Fibroblast of pulmonary artery (primary cell): ENCODE measurements at regions not wholly inside any gene's neighbourhood (a gene's known extent, or its start where the extent isn't known, plus 50 kb on each side); places are given as distances from the start of the nearest gene placed in this dataset.

Experiments used
- DNase-seq: peaks from one replicate; pipeline ENCODE4 v3.0.0-alpha.2; 2010; ENCODE audit warnings: low read depth
- H3K4me3 ChIP-seq: replicated peaks from 2 replicates; pipeline ENCODE4 v1.5.1; 2011; ENCODE audit warnings: low read depth, mild to moderate bottlenecking, control low read depth, low read length, moderate library complexity
- CTCF ChIP-seq: IDR thresholded peaks from 2 replicates; pipeline ENCODE4 v1.5.1; 2011; ENCODE audit warnings: mild to moderate bottlenecking, control low read depth, low read length, inconsistent platforms; ENCODE audit errors: missing control alignments

DNA sequence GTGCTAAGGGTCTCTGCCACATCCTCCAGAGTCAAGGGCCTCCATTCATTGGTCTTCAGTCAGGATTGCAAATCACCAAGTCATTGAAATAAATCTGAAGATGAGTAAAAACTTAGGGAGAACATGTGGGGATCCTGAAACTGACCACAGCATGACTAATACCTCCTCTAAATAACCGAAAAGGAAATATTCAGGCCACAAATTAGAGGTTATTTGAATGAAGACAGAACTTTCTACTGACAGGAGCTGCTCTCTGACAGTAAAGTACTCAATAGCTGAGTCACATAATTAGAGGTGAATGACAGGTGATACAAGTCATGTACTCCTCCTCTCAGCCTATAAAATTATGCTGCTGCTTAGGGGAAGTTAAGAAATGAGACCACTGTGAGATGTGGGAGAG lies 240.2 kb upstream of the F9 start:
- H3K4me3 ChIP-seq, result no peak overlapping the region
- DNase-seq, result no peak
- no peak for TF ChIP-seq CTCF

- DNase-seq, result no peak
- H3K4me3 ChIP-seq, result no peak overlapping the region
- no peak for TF ChIP-seq CTCF
Measured at GRCh38 chrX:139287155-139287924, 243.2 kb upstream of the F9 start.

DNA sequence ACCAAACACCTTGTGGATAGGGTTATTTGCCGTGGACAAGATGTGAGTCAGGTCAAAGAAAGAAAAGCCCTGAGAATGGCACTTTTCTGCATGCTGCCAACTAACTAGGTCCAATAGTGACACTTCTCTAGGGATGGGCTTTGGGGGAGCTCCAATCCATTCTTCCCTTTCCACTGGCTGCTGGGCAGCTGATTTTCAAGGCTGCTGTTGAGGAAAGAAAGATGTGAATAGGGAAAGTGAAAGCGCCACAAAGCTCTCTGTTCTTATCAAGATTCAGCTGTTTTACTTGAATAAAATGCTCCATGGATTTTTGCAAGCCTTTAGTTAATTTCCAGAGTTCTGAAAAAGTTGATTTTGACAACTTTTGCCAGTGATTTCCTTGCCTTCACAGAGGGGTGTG lies 244.2 kb upstream of the F9 start:
- TF ChIP-seq CTCF, result no peak
- H3K4me3 ChIP-seq, result no peak overlapping the region
- DNase-seq, result no peak

DNA sequence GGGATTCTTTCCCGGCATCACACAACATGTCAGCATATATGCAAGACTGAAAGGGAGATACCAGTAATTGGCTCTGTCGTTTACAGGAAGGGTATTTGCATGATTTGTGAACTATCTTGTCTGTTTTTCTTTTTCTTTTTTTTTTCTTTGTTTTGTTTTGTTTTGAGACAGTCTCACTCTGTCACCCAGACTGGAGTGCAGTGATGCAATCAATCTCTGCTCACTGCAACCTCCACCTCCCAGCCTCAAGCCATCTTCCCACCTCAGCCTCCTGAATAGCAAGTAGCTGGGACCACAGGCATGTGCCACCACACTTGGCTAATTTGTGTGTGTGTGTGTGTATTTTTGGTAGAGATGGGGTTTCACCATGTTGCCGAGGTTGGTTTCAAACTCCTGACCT lies 262.7 kb upstream of the F9 start:
- DNase-seq, result no peak
- H3K4me3 ChIP-seq, result no peak overlapping the region
- no peak for TF ChIP-seq CTCF

DNA sequence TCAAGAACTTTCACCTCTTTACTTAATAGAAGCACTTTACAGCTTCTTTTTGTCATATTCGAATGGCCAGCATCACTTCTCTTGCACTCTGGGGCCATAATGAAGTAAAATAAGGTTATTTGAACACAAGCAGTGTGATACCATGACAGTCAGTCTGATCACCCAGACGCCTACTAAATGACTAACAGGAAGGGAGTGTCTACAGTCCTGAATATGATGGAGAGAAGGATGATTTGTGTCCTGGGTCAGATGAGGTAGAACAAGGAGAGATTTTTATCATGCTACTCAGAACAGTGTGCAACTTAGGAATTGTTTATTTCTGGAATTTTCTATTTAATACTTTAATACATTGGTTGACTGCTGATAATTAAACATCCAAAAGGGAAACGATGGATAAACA lies 284.2 kb upstream of the F9 start:
- DNase-seq, result no peak
- no peak for TF ChIP-seq CTCF
- no peak overlapping the region for H3K4me3 ChIP-seq

DNA sequence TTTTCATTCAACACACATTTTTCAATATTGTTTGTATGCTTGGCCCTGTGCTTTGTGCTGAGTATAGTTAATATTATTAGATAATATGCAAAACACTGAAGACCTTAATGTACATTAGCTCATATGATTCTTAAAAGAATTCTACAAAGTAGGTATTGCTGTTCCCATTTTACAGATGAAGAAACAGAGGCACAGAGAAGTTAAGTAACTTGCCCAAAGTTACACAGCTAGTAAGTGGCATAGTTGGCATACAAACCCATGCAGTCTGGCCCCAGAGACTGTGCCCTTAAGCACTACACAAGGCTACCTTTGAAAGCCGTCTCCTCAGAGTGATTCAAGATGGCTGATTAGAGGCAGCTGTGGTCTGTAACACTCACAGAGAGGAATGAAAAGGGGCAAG lies 293.4 kb upstream of the F9 start:
- DNase-seq, result no peak
- no peak overlapping the region for H3K4me3 ChIP-seq
- no peak for TF ChIP-seq CTCF

GRCh38 chrX:139234898-139235297 lies 295.6 kb upstream of the F9 start:
- H3K4me3 ChIP-seq, result no peak overlapping the region
- no peak for TF ChIP-seq CTCF
- DNase-seq, result no peak
